SK-N-MC (cell line): ENCODE measurements at regions not wholly inside any gene's neighbourhood (a gene's known extent, or its start where the extent isn't known, plus 50 kb on each side); places are given as distances from the start of the nearest gene placed in this dataset.
A peak's percentile ranks its signal among the peaks of the same experiment; 100 is the strongest.

ENCODE experiments used
- EZH2 ChIP-seq: fragments of 200-600 bp; sonication (generic); IDR thresholded peaks from one replicate; pipeline ENCODE4 v1.6.1; 2017; ENCODE audit warnings: antibody characterized with exemption
- FOXP2 ChIP-seq: optimal IDR thresholded peaks from 2 replicates; pipeline ENCODE3; 2011; ENCODE audit warnings: mild to moderate bottlenecking, moderate library complexity; ENCODE audit not compliant: insufficient read depth; ENCODE audit errors: extremely low read length, control extremely low read depth
- POLR2AphosphoS5 ChIP-seq: IDR thresholded peaks from 2 replicates; pipeline ENCODE4 v1.6.1; 2012; ENCODE audit warnings: mild to moderate bottlenecking, low read depth, low read length, borderline replicate concordance

- TF ChIP-seq EZH2 (no peak), POLR2AphosphoS5 (no peak; the same call in 1 of the 2 replicates), FOXP2 (peak; percentile 82)
Observed at GRCh38 chr6:132893772-132894490, 79.6 kb downstream of the RPS12 start.
